ENCODE measurements at regions not wholly inside any gene's neighbourhood (a gene's known extent, or its start where the extent isn't known, plus 50 kb on each side); places are given as distances from the start of the nearest gene placed in this dataset.
"Not testable (repeated sequence)": the region's sequence is repeated elsewhere in the genome, so short reads cannot be mapped to it uniquely, and the experiment has no call there.

- no peak overlapping the region for H3K27ac ChIP-seq
- no peak for DNase-seq (ENCODE audit: low spot score)
- H3K4me3 ChIP-seq: no peak overlapping the region
- no peak for TF ChIP-seq CTCF (IDR thresholded peaks at IDR 0.05)
These were observed 181.5 kb downstream of the TTC6 start for GRCh38 chr14:37776791-37777499.

DNA sequence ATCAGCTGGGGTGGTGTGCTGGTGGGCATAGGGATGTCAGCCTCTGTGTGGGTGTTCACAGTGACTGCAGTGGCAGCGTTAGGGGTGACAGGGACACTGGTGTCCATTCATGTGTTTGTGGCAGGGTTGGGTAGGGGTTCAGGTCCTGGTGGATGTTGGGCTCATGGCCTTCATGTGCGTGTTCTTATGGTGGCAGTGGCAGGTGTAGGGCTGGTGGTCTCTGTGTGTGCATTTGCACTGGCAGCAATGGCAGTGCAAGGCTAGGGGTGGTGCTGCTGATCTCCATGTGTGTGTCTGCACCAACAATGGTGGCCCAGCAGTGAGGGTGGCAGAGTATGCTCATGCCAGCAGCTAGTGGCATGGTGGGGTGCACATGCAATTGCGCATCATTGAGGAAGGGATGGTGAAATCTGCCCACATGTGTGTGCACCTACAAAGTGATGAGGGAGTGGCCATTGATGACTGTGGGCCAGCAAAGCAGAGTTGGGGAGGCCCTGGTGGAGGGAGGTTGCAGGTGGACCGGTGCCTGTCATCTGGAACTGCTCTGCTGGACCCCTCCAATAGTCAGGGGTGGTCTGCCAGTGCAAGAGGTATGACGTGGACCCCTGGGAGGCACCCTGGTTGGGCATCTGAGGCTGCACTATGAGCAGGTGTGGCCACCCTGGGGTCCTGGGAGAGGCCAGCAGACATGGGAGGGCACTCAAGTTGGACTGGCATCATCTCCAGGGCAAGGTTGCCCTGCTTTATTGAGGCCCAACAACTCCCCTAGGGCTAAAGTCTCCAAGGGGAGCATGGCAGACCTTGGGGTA, 182.9 kb downstream of the TTC6 start:
- H3K27ac ChIP-seq: no peak overlapping the region
- no peak for TF ChIP-seq CTCF (IDR thresholded peaks at IDR 0.05)
- DNase-seq (ENCODE audit: low spot score): no peak
- H3K4me3 ChIP-seq: no peak overlapping the region

DNA sequence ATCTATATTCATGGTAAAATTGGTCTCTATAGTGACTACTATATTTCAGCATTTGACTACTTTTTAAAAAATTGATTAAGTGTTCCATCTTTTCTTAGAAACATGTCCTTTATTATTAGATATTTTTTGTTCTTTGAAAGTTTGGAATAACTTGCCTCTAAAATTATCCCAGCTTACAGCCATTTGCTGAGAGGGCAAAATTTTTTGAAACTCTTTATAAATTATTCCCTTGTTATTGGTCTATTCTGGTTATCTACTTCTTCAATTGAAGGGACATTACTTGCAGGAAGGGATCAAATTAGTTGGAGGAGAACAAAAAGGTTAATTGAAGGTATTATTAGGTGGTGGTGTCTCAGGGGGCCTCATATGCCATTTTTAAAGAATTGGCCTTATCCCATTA, 184.1 kb downstream of the TTC6 start:
- H3K4me3 ChIP-seq: no peak overlapping the region
- TF ChIP-seq CTCF (IDR thresholded peaks at IDR 0.05): no peak
- no peak for DNase-seq (ENCODE audit: low spot score)
- H3K27ac ChIP-seq: no peak overlapping the region

DNA sequence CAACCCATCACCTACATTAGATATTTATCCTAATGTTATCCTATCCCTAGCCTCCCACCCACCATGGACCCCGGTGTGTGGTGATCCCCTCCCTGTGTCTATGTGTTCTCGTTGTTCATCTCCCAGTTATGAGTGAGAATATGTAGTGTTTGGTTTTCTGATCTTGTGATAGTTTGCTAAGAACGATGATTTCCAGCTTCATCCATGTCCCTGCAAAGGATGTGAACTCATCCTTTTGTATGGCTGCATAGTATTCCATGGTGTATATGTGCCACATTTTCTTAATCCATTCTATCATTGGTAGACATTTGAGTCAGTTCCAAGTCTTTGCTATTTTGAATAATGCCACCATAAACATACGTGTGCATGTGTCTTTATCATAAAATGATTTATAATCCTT, 185.3 kb downstream of the TTC6 start:
- H3K4me3 ChIP-seq; DNase-seq (ENCODE audit: low spot score); H3K27ac ChIP-seq: not testable (repeated sequence)

- not testable (repeated sequence) for H3K27ac ChIP-seq; H3K4me3 ChIP-seq; DNase-seq (ENCODE audit: low spot score)
These were observed 188.9 kb downstream of the TTC6 start for GRCh38 chr14:37784203-37784826.

- H3K27ac ChIP-seq; H3K4me3 ChIP-seq; DNase-seq (ENCODE audit: low spot score): not testable (repeated sequence)
These were observed 189.4 kb downstream of the TTC6 start for GRCh38 chr14:37784827-37785223.

DNA sequence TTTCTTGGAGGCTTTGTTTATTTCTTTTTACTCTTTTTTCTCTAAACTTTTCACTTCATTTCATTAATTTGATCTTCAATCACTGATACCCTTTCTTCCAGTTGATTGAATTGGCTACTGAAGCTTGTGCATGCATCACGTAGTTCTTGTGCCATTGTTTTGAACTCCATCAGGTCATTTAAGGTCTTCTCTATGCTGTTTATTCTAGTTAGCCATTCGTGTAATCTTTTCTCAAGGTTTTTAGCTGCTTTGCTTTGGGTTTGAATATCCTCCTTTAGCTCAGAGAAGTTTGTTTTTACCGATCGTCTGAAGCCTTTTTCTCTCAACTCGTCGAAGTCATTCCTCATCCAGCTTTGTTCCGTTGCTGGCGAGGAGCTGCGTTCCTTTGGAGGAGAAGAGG, 189.9 kb downstream of the TTC6 start:
- not testable (repeated sequence) for H3K27ac ChIP-seq; DNase-seq (ENCODE audit: low spot score); H3K4me3 ChIP-seq

DNA sequence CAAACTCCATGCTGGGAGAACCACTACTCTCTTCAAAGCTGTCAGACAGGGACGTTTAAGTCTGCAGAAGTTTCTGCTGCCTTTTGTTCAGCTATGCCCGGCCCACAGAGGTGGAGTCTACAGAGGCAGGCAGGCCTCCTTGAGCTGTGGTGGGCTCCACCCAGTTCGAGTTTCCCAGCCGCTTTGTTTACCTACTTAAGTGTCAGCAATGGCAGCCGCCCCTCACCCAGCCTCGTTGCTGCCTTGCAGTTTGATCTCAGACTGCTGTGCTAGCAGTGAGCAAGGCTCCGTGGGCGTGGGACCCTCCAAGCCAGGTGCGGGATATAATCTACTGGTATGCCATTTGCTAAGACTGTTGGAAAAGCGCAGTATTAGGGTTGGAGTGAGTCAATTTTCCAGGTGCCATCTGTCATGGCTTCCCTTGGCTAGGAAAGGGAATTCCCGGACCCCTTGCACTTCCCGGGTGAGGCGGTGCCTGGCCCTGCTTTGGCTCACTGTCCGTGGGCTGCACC, 190.7 kb downstream of the TTC6 start:
- not testable (repeated sequence) for H3K4me3 ChIP-seq; DNase-seq (ENCODE audit: low spot score); H3K27ac ChIP-seq

GRCh38 chr14:37787879-37788494, 192.6 kb downstream of the TTC6 start:
- Histone ChIP-seq H3K4me3 (no peak overlapping the region), H3K27ac (no peak overlapping the region)
- no peak for DNase-seq (ENCODE audit: low spot score)
- TF ChIP-seq CTCF (IDR thresholded peaks at IDR 0.05): no peak
